ENCODE measurements at regions not wholly inside any gene's neighbourhood (a gene's known extent, or its start where the extent isn't known, plus 50 kb on each side); places are given as distances from the start of the nearest gene placed in this dataset.
"Not testable (repeated sequence)": the region's sequence is repeated elsewhere in the genome, so short reads cannot be mapped to it uniquely, and the experiment has no call there.

GRCh38 chr11:82045748-82046457 is 687.8 kb downstream of the FAM181B start:
- no peak for DNase-seq

GRCh38 chr11:82043316-82043715 is 690.3 kb downstream of the FAM181B start:
- no peak for DNase-seq

- DNase-seq, result no peak
These were observed 691.9 kb downstream of the FAM181B start for GRCh38 chr11:82041764-82042163.

GRCh38 chr11:82038154-82038553 is 695.5 kb downstream of the FAM181B start:
- no peak for DNase-seq

GRCh38 chr11:82034527-82034926 is 699.1 kb downstream of the FAM181B start:
- DNase-seq, result no peak

- not testable (repeated sequence) for DNase-seq
These were observed 706.3 kb downstream of the FAM181B start for GRCh38 chr11:82027335-82027734.

GRCh38 chr11:82024760-82025159 is 708.9 kb downstream of the FAM181B start:
- no peak for DNase-seq

- no peak for DNase-seq
These were observed 721.4 kb downstream of the FAM181B start for GRCh38 chr11:82012276-82012675.

- DNase-seq, result no peak
These were observed 724.5 kb downstream of the FAM181B start for GRCh38 chr11:82009133-82009532.

- DNase-seq, result no peak
These were observed 726.1 kb downstream of the FAM181B start for GRCh38 chr11:82007521-82007920.

- no peak for DNase-seq
These were observed 729.0 kb downstream of the FAM181B start for GRCh38 chr11:82004537-82005213.

GRCh38 chr11:82003671-82004515 is 729.8 kb downstream of the FAM181B start:
- no peak for DNase-seq

GRCh38 chr11:82003024-82003423 is 730.6 kb downstream of the FAM181B start:
- no peak for DNase-seq

- DNase-seq, result no peak
These were observed 737.8 kb downstream of the FAM181B start for GRCh38 chr11:81995889-81996288.

- no peak for DNase-seq
These were observed 739.9 kb downstream of the FAM181B start for GRCh38 chr11:81993755-81994154.

GRCh38 chr11:81990659-81991443 is 742.8 kb downstream of the FAM181B start:
- DNase-seq, result no peak

GRCh38 chr11:81989093-81989492 is 744.6 kb downstream of the FAM181B start:
- no peak for DNase-seq

- no peak for DNase-seq
These were observed 745.7 kb downstream of the FAM181B start for GRCh38 chr11:81987829-81988472.

- no peak for DNase-seq
These were observed 747.0 kb downstream of the FAM181B start for GRCh38 chr11:81986556-81987161.

- no peak for DNase-seq
These were observed 754.2 kb downstream of the FAM181B start for GRCh38 chr11:81979448-81979847.

- no peak for DNase-seq
These were observed 758.3 kb downstream of the FAM181B start for GRCh38 chr11:81975261-81975900.
